Gastroesophageal sphincter (tissue), 3 donors: ENCODE measurements at regions not wholly inside any gene's neighbourhood (a gene's known extent, or its start where the extent isn't known, plus 50 kb on each side); places are given as distances from the start of the nearest gene placed in this dataset.
"Not testable (repeated sequence)": the region's sequence is repeated elsewhere in the genome, so short reads cannot be mapped to it uniquely, and the experiment has no call there.

Experiments used
- CTCF ChIP-seq, 4 experiments: fragments of 200-600 bp in 2 of 4; fragments of 450-650 bp in 2 of 4; sonication (generic) in 1 of 4; IDR thresholded peaks; one replicate each; pipeline ENCODE4 v1.5.1; 2017 to 2019; ENCODE audit warnings: antibody characterized with exemption in 4 of 4, mild to moderate bottlenecking in 2 of 4, moderate library complexity in 2 of 4
- EP300 ChIP-seq: sonication (generic); formaldehyde crosslinking; IDR thresholded peaks from one replicate; pipeline ENCODE4 v1.6.1; 2017; ENCODE audit warnings: antibody characterized with exemption, mild to moderate bottlenecking
- POLR2A ChIP-seq, 2 donors: fragments of 450-650 bp; IDR thresholded peaks; one replicate each; pipeline ENCODE4 v1.6.1; 2017; ENCODE audit warnings: antibody characterized with exemption in 2 of 2, mild to moderate bottlenecking in 2 of 2, moderate library complexity in 1 of 2
- POLR2AphosphoS5 ChIP-seq: sonication (generic); formaldehyde crosslinking; IDR thresholded peaks from one replicate; pipeline ENCODE4 v1.6.1; 2017; ENCODE audit warnings: antibody characterized with exemption

DNA sequence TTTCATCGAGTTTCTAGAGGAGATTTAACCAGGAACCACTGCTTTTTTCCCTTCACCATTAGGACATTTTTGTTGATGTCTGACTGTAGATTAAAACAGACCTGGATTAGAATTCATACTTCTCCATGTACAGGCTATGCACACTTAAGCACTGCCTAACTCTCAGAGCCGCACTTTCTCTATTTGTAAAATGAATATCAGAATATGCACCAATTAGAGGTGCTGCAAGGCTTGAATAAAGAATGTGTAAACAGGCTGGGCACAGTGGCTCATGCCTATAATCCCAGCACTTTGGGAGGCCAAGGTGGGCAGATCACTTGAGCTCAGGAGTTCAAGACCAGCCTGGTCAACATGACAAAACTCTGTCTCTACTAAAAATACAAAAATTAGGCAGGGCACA is 99.2 kb downstream of the LYZL1 start:
- not testable (repeated sequence) for TF ChIP-seq CTCF (IDR thresholded peaks at IDR 0.05); POLR2AphosphoS5; EP300; POLR2A (IDR thresholded peaks at IDR 0.05)
